ENCODE measurements at regions not wholly inside any gene's neighbourhood (a gene's known extent, or its start where the extent isn't known, plus 50 kb on each side); places are given as distances from the start of the nearest gene placed in this dataset.

DNA sequence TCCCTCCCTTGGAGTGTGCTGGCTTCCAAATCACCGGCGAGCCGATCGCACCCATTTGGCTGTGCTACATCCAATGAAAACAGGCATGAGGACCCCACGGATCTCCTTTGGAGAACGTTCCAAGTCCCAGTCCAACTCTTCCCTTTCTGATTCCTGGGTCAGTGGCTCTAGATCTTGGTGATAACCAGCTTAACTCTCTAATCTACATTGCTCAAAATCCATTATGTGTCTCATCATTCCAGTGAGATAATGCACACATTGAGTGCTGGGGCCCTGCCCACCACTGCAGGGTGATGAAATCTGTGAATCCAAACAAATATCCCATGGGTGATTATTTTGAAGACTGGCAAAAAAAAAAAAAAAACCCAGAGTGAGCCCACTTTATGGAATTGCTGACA lies 232.7 kb upstream of the COPS8 start:
- Histone ChIP-seq H3K27me3 (no peaks in the 10 kb centered on the region), H3K9me3 (no peaks in the 10 kb centered on the region), H3K4me1 (ENCODE audit: insufficient read depth) (no peaks in the 10 kb centered on the region), H3K27ac (no peak overlapping the region), H3K36me3 (no peaks in the 10 kb centered on the region), H3K4me3 (no peak overlapping the region)
- TF ChIP-seq, protein P1, sequence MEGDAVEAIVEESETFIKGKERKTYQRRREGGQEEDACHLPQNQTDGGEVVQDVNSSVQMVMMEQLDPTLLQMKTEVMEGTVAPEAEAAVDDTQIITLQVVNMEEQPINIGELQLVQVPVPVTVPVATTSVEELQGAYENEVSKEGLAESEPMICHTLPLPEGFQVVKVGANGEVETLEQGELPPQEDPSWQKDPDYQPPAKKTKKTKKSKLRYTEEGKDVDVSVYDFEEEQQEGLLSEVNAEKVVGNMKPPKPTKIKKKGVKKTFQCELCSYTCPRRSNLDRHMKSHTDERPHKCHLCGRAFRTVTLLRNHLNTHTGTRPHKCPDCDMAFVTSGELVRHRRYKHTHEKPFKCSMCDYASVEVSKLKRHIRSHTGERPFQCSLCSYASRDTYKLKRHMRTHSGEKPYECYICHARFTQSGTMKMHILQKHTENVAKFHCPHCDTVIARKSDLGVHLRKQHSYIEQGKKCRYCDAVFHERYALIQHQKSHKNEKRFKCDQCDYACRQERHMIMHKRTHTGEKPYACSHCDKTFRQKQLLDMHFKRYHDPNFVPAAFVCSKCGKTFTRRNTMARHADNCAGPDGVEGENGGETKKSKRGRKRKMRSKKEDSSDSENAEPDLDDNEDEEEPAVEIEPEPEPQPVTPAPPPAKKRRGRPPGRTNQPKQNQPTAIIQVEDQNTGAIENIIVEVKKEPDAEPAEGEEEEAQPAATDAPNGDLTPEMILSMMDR (IDR thresholded peaks at IDR 0.05) = no peak
- no peak for TF ChIP-seq EP300 (IDR thresholded peaks at IDR 0.05)
- TF ChIP-seq POLR2A (IDR thresholded peaks at IDR 0.05) = no peak
- DNase-seq = no peak
- intact Hi-C loops (cut with DNase I) = no loop called here
- 38 to 51% (median 45%) methylated on average over 6 of the region's 6 CpGs for WGBS, 3 donors

DNA sequence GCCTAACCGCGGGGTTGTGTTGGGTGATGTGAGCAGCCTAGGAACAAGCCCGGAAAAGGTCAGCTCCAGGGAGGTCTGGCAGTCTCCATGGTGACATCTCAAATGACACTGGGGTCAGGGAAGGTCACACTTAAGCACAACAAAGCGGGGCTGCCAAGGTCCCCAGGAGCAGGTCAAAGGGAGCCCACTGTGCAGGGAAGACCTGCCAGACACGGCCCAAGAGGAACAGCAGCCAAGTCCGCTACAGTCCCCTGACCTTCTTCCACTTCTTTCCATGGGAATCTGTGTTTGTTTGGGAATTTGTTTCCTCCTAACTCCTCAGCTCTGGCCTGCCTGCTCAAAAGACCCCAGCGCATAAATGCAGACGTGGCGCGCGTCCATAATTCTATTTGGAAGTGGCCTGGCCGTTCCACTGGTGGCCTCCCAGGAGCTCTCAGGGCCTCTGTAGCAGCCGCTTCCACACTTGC lies 232.1 kb upstream of the COPS8 start:
- no peaks in the 10 kb centered on the region for H3K27me3 ChIP-seq
- no peak overlapping the region for H3K4me3 ChIP-seq
- intact Hi-C loops (cut with DNase I) = no loop called here
- no peak for DNase-seq
- no peaks in the 10 kb centered on the region for H3K4me1 ChIP-seq (ENCODE audit: insufficient read depth)
- 74 to 81% (median 77%) methylated on average over 13 of the region's 13 CpGs for WGBS, 3 donors
- no peak overlapping the region for H3K27ac ChIP-seq
- H3K36me3 ChIP-seq = no peaks in the 10 kb centered on the region
- TF ChIP-seq, protein P1 (IDR thresholded peaks at IDR 0.05) = no peak
- TF ChIP-seq EP300 (IDR thresholded peaks at IDR 0.05) = no peak
- TF ChIP-seq POLR2A (IDR thresholded peaks at IDR 0.05) = no peak
- H3K9me3 ChIP-seq = no peaks in the 10 kb centered on the region

DNA sequence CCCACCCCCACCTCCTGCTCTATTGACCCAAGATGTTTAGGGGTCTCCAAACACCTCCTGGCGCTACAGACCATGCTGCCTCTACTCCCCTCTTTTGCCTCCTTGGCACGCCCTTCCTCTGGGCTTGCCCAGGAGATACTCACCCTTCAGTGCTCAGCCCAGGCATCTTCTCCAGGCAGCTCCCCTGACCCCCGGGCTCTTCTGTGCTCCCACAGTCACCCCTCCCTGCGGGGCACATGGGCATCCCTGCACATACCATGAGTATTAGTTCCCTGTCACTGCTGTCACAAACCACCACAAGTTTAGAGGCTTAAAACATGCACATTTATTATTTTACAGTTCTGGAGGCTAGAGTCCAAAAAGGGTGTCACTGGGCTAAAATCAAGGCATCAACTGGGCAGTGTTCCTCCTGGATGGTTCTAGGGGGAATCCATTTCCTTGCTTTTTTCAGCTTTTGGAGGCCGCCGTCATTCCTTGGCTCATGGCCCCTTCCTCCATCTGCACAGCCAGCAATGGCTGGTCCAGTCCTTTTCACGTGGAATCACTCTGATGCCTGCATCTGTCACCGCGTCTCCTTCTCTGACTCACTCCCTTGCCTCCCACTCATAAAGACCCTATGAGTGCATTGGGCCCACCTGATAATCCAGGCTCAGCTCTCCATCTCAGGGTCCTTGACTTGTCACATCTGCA lies 230.4 kb upstream of the COPS8 start:
- 95 to 97% (median 97%) methylated on average over 9 of the region's 9 CpGs for WGBS, 3 donors
- DNase-seq = no peak
- TF ChIP-seq POLR2A (IDR thresholded peaks at IDR 0.05) = no peak
- TF ChIP-seq, protein P1 (IDR thresholded peaks at IDR 0.05) = no peak
- TF ChIP-seq EP300 (IDR thresholded peaks at IDR 0.05) = no peak

DNA sequence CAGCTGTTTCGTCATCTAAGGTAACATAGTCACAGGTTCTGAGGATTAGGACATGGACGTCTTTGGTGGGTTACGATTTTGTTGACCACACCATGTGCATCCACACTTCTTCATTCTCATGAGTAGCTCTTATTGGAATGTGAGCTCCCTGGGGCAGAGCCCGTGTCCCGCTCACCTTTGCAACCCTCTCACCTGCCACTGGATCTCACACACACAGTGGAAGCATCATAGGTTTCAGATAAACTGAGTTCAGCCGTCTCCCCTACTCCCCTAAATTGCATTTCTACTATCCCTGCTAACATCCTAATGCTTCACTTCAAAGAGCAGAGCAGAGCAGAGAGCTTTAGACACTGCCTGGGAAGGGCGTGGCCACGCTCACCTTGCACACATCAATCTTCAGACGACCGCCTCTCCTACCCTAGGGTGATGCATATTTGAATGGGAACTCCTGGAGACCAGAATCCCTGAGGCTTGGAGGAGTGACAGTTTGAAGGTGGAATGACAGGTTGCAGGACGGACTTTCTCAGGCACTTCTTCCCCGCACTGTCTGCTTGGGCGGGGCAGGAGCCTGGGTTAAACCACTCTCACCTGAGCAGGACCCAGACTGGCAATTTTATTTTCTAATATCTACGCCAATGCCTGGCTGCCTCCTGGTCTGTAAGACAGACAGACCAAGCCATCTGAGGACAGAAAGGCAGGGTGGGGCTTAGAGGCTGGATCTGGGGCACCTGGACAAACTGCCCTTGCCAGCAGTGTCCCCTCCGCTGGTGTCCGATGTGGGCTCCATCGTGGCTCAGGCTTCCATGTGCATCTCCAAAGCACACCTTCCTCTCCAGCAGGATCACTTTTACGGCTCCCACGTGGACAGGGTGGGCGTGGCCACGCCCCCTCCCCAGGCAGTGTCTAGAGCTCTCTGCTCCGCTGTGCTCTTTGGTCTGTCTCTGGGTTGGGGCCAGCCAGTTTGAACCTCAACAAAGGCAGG lies 229.5 kb upstream of the COPS8 start:
- Histone ChIP-seq H3K9me3 (no peaks in the 10 kb centered on the region), H3K27me3 (no peaks in the 10 kb centered on the region), H3K27ac (no peak overlapping the region), H3K36me3 (no peaks in the 10 kb centered on the region), H3K4me1 (ENCODE audit: insufficient read depth) (no peaks in the 10 kb centered on the region), H3K4me3 (no peak overlapping the region)
- DNase-seq = no peak
- intact Hi-C loops (cut with DNase I) = no loop called here
- WGBS, 3 donors = 72 to 79% (median 77%) methylated on average over 22 of the region's 22 CpGs
- no peak for TF ChIP-seq POLR2A (IDR thresholded peaks at IDR 0.05)
- no peak for TF ChIP-seq EP300 (IDR thresholded peaks at IDR 0.05)
- TF ChIP-seq, protein P1 (IDR thresholded peaks at IDR 0.05) = no peak

More for the DNA sequence above, 230.4 kb upstream of the COPS8 start:
- Histone ChIP-seq H3K27ac (no peak overlapping the region), H3K4me3 (no peak overlapping the region), H3K9me3 (no peaks in the 10 kb centered on the region), H3K4me1 (ENCODE audit: insufficient read depth) (no peaks in the 10 kb centered on the region), H3K27me3 (no peaks in the 10 kb centered on the region), H3K36me3 (no peaks in the 10 kb centered on the region)
- intact Hi-C loops (cut with DNase I) = no loop called here

Measured in ovary (tissue), 7 donors.